RWPE1 (cell line): ENCODE measurements at regions not wholly inside any gene's neighbourhood (a gene's known extent, or its start where the extent isn't known, plus 50 kb on each side); places are given as distances from the start of the nearest gene placed in this dataset.

Source experiments
- CTCF ChIA-PET: fragments of 350-600 bp; sonication (Branson Sonifier 250); formaldehyde crosslinking; extraction: SDS; loops from one replicate; lab custom pipeline; 2021; lab: Yijun Ruan, JAX
- POLR2A ChIA-PET: fragments of 400-600 bp; formaldehyde crosslinking; extraction: SDS; loops from one replicate; lab custom pipeline; 2020; ENCODE audit warnings: antibody characterized with exemption; ENCODE audit not compliant: low non-redundant PET; lab: Yijun Ruan, JAX
- DNase-seq: peaks from one replicate; pipeline ENCODE4 v3.0.0; 2012; ENCODE audit warnings: low spot score
- H3K27ac ChIP-seq: fragments of 450-650 bp; 2 replicates; pipeline ENCODE4 v1.5.1; 2017
- TF ChIP-seq, protein P1 (sequence below): fragments of 450-650 bp; conservative IDR thresholded peaks from 2 replicates; pipeline ENCODE4 v1.5.1; 2017; ENCODE audit warnings: low read depth, mild to moderate bottlenecking

DNA sequence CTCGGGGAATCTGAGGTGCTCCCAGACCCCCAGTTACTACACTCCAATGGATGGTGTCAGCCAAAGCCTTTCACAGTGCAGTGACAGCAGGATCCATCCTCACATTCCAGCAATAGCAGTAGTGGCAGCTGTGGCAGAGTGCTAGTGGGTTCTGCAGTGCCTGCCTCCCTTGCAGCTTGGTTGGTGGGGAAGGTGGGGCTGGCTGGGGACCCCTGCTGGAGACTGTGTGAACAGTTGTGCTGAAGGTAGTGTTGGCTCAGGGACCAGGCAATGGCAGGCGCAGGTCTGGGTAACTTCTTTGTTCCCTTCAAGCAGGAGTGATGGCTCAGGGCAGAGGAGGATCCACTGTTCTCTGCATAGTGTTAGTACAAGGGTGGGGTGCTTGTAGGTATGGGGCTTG is 343.7 kb upstream of the TRAM1L1 start:
- CTCF ChIA-PET = no interaction called here
- POLR2A ChIA-PET = no interaction called here
- H3K27ac ChIP-seq = no peak overlapping the region
- TF ChIP-seq, protein P1, sequence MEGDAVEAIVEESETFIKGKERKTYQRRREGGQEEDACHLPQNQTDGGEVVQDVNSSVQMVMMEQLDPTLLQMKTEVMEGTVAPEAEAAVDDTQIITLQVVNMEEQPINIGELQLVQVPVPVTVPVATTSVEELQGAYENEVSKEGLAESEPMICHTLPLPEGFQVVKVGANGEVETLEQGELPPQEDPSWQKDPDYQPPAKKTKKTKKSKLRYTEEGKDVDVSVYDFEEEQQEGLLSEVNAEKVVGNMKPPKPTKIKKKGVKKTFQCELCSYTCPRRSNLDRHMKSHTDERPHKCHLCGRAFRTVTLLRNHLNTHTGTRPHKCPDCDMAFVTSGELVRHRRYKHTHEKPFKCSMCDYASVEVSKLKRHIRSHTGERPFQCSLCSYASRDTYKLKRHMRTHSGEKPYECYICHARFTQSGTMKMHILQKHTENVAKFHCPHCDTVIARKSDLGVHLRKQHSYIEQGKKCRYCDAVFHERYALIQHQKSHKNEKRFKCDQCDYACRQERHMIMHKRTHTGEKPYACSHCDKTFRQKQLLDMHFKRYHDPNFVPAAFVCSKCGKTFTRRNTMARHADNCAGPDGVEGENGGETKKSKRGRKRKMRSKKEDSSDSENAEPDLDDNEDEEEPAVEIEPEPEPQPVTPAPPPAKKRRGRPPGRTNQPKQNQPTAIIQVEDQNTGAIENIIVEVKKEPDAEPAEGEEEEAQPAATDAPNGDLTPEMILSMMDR = no peak
- no peak for DNase-seq

DNA sequence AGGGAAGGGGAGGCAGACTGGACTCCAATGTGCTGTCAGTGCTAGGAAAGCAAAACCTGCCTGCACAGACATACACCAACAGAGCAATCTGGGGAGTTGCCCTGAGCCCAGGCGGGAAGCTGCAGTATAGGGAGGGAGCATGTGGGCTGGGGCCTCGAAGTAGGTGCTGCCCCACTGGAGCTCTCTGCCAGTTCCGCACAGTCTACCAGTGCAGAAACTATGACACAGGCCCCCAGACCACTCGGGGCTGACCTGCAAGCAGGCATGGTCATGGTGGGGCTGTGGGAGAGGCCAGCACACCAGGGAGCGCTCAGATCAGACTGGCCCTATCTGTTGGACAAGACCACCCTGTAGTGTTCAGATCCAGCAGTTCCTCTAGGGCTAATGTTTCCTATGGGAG is 344.1 kb upstream of the TRAM1L1 start:
- POLR2A ChIA-PET = no interaction called here
- no peak overlapping the region for H3K27ac ChIP-seq
- CTCF ChIA-PET = interaction anchor here (0.8 kb wide), 1 partner anchor 245 kb away, joined by 5 read pairs; no protein-coding TSS in a partner anchor
- no peak for DNase-seq
- TF ChIP-seq, protein P1 = no peak

DNA sequence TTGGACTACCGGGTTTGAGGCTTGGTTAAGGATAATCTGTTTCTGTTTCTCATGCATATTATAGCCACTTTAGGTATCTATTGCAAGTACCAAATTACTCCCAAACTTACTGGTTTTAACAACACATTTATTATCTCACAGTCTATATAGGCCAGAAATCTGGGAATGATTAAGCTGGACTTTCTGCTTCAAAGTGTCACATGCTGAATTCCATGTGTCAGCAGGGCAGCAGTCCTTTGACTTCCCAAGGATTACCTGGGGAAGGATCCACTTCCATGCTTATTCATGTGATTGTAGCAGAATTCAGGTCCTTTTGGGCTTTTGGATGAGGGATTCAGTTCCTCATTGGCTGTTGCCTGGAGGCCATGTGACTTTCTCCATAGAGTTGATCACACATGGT is 349.0 kb upstream of the TRAM1L1 start:
- H3K27ac ChIP-seq = no peak overlapping the region
- POLR2A ChIA-PET = no interaction called here
- TF ChIP-seq, protein P1 = no peak
- DNase-seq = no peak
- CTCF ChIA-PET = no interaction called here

DNA sequence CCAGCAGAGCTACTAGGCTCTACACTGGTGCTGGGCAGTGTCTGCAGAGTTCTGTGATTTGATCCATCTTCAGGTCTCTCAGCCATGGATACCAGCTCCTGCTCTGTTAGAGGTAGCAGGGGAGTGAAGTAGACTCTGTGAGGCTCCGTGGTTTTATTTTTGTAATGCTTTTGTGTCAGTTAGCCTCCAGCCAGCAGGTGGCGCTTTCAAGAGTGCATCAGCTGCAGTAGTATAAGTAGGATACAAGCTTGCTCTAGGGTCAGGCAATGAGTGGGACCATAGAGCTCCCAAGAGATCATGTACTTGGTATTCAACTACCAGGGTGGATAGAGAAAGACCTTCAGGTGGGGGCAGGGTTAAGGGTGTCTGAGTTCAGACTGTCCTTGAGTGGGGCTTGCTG is 362.5 kb upstream of the TRAM1L1 start:
- no peak for DNase-seq
- TF ChIP-seq, protein P1 = peak; percentile 18; the same call in 1 of the 2 replicates
- CTCF ChIA-PET = no interaction called here

DNA sequence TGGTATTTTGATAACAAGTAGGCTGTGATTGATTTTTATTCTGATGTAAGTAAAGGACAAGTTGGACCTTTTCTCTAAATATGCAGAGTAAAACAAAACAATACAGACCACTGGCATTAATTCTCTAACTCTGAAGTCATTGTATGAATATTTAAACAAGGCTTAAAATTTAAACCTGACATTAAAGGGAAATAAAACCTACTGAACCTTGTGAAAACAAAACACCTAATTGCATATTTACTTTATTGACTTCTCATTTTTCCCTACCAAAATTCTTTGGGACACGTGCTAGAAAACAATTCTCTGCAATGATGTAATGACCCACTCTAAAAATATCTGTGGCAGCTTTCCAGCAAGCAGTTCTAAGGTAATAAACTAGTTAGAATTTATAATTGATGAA is 369.7 kb upstream of the TRAM1L1 start:
- TF ChIP-seq, protein P1 = no peak
- CTCF ChIA-PET = interaction anchor here (0.6 kb wide), 1 partner anchor 29 kb away, joined by 3 read pairs; no protein-coding TSS in a partner anchor
- DNase-seq = no peak
- no peak overlapping the region for H3K27ac ChIP-seq
- POLR2A ChIA-PET = no interaction called here

More for the DNA sequence above, 362.5 kb upstream of the TRAM1L1 start:
- H3K27ac ChIP-seq = no peak overlapping the region
- POLR2A ChIA-PET = no interaction called here

DNA sequence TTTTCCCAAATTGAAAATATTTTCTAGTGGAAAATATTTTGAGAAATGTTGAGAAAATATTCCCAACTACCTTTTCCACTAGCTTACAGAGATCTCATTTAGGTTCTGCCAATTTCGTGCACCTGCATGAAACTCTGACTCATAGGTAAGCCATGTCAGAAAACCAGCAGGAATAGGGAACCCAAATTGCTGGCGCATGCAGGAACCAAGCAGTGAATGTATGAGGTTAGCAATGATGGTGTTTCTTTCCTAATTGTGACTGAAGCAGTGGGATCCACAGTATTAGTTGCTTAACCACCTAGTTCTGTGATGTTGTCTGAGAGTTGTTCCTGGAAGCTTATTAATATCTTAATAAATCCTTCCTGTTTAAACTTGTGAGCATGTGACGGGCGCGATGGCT is 381.0 kb upstream of the TRAM1L1 start:
- H3K27ac ChIP-seq = no peak overlapping the region
- TF ChIP-seq, protein P1 = no peak
- ChIA-PET POLR2A (no interaction called here), CTCF (interaction anchor here (0.5 kb wide), 1 partner anchor 807 kb away, joined by 3 read pairs; no protein-coding TSS in a partner anchor)
- DNase-seq = peak; percentile 4
